Mammary epithelial cell (primary cell): ENCODE measurements at regions not wholly inside any gene's neighbourhood (a gene's known extent, or its start where the extent isn't known, plus 50 kb on each side); places are given as distances from the start of the nearest gene placed in this dataset.

Source experiments
- EZH2 ChIP-seq: IDR thresholded peaks from 2 replicates; pipeline ENCODE4 v1.6.1; 2012; ENCODE audit warnings: low read length, inconsistent platforms, borderline replicate concordance
- TF ChIP-seq, protein P1 (sequence below), 2 donors: IDR thresholded peaks in 1 of 2; conservative IDR thresholded peaks in 1 of 2; 2 replicates each; pipeline ENCODE4 v1.5.1; 2011 to 2012; ENCODE audit warnings: inconsistent platforms in 2 of 2, low read length in 2 of 2, mild to moderate bottlenecking in 2 of 2, control low read depth in 1 of 2, low read depth in 1 of 2; ENCODE audit not compliant: insufficient read depth in 1 of 2; ENCODE audit errors: extremely low read depth in 1 of 2

- TF ChIP-seq, protein P1, sequence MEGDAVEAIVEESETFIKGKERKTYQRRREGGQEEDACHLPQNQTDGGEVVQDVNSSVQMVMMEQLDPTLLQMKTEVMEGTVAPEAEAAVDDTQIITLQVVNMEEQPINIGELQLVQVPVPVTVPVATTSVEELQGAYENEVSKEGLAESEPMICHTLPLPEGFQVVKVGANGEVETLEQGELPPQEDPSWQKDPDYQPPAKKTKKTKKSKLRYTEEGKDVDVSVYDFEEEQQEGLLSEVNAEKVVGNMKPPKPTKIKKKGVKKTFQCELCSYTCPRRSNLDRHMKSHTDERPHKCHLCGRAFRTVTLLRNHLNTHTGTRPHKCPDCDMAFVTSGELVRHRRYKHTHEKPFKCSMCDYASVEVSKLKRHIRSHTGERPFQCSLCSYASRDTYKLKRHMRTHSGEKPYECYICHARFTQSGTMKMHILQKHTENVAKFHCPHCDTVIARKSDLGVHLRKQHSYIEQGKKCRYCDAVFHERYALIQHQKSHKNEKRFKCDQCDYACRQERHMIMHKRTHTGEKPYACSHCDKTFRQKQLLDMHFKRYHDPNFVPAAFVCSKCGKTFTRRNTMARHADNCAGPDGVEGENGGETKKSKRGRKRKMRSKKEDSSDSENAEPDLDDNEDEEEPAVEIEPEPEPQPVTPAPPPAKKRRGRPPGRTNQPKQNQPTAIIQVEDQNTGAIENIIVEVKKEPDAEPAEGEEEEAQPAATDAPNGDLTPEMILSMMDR (conservative IDR thresholded peaks at IDR 0.05 in 1 of 2, IDR thresholded peaks at IDR 0.05 in 1 of 2; ENCODE audit: extremely low read depth in 1 of 2, insufficient read depth in 1 of 2, low read depth in 1 of 2, low read length in 2 of 2): no peak
- TF ChIP-seq EZH2: no peak
These were observed 57.3 kb upstream of the ZNF608 start for GRCh38 chr5:124803617-124804323.
